GM19467 (cell line): ENCODE measurements at regions not wholly inside any gene's neighbourhood (a gene's known extent, or its start where the extent isn't known, plus 50 kb on each side); places are given as distances from the start of the nearest gene placed in this dataset.

Source experiments
- ATAC-seq: cut with Tn5 transposase; IDR thresholded peaks from one replicate; pipeline ENCODE4 v1.9.1; 2021; ENCODE audit warnings: mild to moderate bottlenecking, moderate library complexity; ENCODE audit not compliant: unreplicated experiment

DNA sequence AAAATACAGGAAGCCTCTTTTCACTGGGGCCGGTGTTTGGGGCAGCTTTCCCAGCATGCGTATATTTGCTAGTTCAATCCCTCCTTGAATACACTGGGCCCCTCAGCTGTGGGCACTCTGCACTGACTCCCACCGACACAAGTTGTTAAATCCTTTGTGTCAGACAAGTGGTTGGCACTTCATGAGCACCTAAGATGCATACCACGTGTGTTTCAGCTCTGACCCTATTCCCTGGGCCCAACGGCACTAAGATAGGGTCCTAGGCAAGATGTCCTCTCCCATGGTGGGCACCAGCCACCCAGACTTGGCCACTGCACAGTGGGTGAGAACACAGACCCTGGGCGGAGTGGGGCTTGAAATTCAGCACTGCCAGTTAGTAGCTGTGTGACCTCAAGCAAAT is 173.8 kb downstream of the BCL11B start:
- ATAC-seq, result no peak

DNA sequence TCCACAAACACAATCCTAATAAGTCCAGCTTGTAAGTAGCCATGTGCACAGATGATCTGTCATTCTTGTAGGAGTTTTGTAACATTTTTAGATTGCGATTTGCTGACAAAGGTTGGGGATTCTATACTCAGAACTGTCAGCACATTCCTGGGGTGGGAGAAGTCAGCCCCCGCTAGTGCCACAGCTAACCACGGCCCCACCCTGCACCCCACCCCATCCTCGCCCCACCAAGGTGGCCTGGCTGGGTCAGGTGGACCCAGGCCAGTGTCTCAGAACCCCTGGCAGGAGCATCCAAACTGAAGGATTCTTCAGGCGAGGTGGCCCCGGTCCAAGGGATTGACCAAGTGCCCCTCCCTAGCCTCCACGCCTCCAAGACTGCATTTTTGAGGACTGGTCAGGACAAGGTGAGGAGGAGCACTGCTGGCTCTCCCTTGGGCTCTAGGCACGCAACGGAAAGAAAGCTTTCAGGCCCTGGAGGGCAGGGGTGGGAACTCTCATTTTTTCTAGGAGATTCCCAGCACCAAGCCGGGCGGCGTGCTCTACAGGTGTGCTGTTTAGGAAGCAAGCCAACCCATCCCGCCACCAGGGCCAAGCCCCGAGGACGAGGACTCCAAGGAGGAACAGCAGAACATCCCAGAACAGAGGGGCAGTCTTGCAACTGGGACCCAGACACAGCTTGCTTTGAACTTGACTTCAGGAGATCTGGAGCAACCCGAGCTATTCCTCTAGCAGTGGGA is 172.8 kb downstream of the BCL11B start:
- ATAC-seq, result no peak

DNA sequence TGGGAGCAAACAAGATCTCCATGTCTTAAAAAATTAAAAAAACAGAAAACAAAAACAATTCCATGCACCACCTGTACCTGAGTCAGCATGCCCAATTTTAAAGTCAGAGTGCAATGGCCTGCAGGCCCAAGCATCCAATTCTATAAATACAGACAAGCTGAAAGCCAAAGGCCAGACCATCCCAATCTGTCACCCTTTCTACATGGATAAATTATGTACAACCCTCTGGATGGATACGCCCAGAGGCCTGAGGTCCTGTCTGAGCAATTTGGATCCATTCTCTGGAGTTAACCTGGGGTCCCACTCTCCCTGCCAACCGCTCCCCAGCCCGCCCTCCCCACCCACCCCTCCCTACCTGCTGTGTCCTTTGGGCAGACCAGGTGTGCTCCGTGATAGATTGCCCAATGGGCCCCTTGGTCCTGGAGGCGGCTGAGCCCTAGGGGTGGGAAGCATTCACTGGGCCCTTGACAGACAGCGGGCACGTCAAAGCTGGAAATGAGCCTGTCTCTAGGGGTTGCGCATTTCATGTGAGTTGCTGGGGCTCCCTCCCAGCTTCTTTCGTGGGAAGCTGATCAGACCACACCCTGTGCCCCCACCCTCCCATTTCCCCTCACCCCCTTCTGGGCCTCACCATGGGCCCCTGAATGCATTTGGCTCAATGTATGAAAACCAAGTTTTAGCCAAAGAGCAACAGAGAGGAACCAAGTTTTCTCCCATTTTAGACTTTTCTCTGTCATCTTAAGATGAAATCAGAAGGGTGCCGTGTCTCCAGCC is 171.3 kb downstream of the BCL11B start:
- ATAC-seq, result no peak

DNA sequence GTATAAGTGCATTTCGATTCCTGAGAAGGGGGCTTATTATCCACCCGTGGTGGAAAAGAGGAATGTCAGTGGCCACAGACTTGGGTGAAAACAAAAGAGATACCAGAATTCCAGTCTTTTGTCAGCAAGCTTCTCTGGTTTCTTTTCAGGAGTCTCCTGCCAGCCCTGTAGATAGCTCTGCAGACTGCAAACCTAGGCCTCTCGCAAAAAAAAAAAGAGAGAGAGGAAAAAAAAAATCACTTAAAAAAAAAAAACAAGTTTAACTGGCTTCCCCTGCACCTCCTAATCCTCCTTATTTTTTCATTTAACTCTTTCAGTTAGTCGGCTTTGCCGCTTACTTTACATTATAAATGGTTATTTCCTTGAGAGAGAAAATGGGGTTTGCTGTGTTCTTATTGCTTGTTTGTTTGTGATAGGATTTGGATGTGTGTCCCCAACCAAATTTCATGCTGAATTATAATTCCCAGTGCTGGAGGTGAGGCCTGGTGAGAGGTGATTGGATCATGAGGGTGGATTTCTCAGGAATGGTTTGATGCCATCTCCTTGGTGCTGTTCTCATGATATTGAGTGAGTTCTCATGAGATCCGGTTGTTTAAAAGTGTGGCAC is 170.0 kb downstream of the BCL11B start:
- no peak for ATAC-seq

DNA sequence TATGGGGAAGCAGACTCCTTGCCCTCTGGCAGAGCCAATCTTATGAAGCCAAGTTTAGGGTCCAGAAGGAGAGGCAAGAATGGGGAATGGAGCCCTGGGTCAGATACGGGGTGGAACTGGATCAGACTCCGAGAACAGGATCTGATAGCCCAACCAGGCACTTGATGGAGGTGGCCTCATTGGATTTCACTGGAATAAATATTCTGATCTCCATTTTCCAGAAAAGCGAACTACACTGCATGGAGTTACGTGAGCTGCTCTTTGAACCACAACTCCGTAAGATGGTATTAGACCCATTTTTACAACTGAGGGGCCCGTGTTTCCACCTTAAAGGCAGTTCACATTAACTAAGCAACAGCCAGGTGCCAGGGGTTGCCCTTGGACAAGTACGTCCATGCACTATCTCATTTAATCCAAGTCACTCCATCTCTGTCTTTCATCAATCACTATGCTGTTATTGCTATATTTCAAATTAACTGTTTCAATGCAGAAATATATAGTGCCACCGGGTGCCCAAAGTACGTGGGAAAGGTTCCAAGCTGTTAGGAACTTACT is 155.2 kb downstream of the BCL11B start:
- no peak for ATAC-seq

DNA sequence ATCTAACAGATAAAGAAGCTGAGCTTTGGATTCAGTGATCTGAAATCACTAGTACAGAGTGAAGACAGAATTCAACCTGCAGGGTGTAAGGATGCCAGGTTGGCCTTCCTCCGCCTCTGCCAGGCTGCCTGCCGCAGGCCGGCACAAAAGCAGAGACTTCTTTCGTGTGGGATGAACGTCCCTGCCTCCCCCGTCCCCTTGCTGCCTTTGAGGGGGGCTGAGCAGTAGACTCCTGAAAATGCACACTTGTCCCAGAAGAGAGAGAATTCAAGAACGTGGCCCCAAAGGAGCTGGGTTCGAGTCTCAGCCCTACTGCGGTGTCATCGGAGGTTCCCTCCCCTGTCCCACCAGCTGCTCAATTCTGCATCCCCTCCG is 154.3 kb downstream of the BCL11B start:
- no peak for ATAC-seq

DNA sequence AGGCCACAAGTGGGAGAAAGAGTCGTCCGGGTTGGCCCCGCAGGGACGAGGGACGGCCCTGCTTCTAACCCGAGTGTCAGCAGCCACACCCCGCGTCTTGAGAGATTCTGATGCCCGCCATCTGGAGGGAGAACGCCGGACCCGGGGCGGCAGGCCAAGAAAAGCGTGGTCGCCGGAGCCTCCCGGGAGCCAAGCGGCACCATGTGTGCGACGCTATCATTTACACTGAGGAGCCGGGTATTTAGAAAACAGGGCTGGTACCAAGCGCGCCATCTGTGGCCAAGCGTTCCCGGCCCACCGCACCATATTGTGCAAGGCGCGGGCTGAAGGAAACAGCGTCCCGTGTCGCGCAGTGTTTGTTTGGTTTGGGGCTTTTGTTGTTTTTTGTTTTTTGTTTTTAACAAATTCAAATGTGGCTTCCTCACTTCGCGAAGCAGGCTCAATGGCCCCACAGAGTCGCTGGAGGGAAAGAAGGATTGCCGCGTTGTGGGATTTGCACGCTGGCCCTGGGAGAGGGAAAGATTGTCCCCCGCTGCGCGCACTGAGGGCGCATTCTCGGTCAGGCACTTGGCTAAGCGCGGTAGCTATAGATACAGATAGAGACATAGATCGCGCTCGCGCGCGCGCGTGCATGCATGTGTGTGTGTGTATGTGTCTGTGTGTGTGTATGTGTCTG is 153.8 kb downstream of the BCL11B start:
- ATAC-seq, result no peak

DNA sequence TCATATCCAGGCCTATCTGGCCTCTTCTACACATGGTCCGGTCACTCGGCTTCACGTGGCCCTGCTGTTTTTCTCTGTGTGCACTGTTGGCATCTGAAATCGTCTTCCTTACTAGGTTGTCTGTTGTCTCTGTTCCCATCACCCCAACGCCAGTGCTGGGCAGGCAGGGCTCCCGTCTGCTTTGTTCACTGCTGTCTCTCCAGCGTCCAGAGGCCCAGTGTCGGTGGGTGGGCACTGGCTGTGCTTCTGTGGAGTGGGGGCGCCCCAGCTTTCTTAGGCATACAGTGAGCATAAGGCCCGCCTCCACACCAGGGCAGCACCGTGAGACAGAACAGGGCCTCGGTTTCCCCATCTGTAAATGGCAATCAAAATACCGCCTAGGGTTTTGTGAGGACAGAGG is 153.1 kb downstream of the BCL11B start:
- no peak for ATAC-seq
